ENCODE measurements at regions not wholly inside any gene's neighbourhood (a gene's known extent, or its start where the extent isn't known, plus 50 kb on each side); places are given as distances from the start of the nearest gene placed in this dataset.
"Not testable (repeated sequence)": the region's sequence is repeated elsewhere in the genome, so short reads cannot be mapped to it uniquely, and the experiment has no call there.

DNA sequence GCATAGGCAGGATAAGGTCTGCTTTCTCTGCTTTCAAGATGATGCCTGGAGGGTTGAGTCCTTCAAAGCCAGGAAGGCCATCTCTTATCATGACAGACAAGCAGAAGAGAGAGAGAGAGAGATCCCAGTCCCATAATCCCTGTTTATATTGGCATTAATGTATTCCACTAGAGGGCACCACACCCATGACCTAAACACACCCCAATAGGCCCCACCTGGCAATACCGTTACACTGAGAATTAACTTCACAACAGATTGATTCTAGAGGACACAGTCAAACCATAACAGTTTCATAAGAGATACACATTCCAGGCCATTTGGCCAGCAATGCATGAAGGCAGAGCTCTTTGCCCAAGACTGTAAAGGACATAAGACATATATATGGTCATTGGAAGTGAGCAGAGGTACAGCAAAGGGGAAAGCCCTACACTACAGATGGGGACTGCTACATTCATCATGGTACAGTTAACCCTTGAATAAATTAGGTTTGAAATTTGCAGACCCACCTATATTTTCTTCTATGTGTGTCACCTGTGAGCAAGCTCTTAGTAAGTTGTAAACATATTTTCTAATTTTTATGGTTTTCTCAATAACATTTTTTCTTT is 1516.1 kb downstream of the RPIA start:
- peak; percentile 43 for TF ChIP-seq CTCF (conservative IDR thresholded peaks at IDR 0.05; ENCODE audit: low read depth, low read length)
- DNase-seq (ENCODE audit: low read depth): no peak
- H3K4me3 ChIP-seq (ENCODE audit: low read length): no peak overlapping the region

- no peak for TF ChIP-seq CTCF (conservative IDR thresholded peaks at IDR 0.05; ENCODE audit: low read depth, low read length)
- no peak overlapping the region for H3K4me3 ChIP-seq (ENCODE audit: low read length)
Observed at GRCh38 chr2:90209009-90209408, 1517.5 kb downstream of the RPIA start.

GRCh38 chr2:90209806-90210205 is 1518.3 kb downstream of the RPIA start:
- no peak for TF ChIP-seq CTCF (conservative IDR thresholded peaks at IDR 0.05; ENCODE audit: low read depth, low read length)

More at GRCh38 chr2:90209009-90209408, 1517.5 kb downstream of the RPIA start:
- no peak for DNase-seq (ENCODE audit: low read depth)

GRCh38 chr2:90215880-90216279 is 1524.4 kb downstream of the RPIA start:
- not testable (repeated sequence) for H3K4me3 ChIP-seq (ENCODE audit: low read length); DNase-seq (ENCODE audit: low read depth)
- TF ChIP-seq CTCF (conservative IDR thresholded peaks at IDR 0.05; ENCODE audit: low read depth, low read length): peak; percentile 13

More at GRCh38 chr2:90209806-90210205, 1518.3 kb downstream of the RPIA start:
- no peak overlapping the region for H3K4me3 ChIP-seq (ENCODE audit: low read length)
- DNase-seq (ENCODE audit: low read depth): no peak

DNA sequence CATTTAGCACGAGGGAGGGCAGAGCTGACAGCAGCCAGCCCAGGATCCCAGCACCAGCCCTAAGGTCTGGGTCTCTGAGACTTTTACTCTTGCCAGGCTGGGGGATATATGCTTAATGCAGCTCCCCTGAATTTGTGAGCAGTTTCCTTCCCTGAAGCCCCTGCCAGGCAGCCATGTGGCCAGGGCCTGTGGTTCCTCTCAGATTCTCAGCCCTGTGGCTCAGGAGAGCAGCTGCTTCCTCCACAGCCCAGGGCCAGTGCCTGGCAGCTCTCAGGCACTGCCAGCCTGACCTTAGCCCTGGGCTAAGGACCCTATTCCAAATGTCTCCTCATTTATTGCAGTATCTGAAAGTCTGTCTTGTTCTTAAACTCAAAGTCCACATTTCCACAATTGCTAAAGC is 1525.3 kb downstream of the RPIA start:
- not testable (repeated sequence) for DNase-seq (ENCODE audit: low read depth); H3K4me3 ChIP-seq (ENCODE audit: low read length)

- not testable (repeated sequence) for H3K4me3 ChIP-seq (ENCODE audit: low read length); DNase-seq (ENCODE audit: low read depth)
Observed at GRCh38 chr2:90218534-90218933, 1527.1 kb downstream of the RPIA start.

DNA sequence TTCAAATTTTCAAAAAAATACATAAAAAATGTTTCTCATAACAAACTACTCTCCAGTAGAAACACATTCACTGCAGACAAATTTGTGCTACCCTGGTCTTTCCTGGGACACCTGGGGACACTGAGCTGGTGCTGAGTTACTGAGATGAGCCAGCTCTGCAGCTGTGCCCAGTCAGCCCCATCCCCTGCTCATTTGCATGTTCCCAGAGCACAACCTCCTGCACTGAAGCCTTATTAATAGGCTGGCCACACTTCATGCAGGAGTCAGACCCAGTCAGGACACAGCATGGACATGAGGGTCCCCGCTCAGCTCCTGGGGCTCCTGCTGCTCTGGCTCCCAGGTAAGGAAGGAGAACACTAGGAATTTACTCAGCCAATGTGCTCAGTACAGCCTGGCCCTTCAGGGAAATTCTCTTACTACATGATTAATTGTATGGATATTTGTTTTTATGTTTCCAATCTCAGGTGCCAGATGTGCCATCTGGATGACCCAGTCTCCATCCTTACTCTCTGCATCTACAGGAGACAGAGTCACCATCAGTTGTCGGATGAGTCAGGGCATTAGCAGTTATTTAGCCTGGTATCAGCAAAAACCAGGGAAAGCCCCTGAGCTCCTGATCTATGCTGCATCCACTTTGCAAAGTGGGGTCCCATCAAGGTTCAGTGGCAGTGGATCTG is 1529.3 kb downstream of the RPIA start:
- not testable (repeated sequence) for H3K4me3 ChIP-seq (ENCODE audit: low read length); DNase-seq (ENCODE audit: low read depth)

- no peak for DNase-seq (ENCODE audit: low read depth)
- H3K4me3 ChIP-seq (ENCODE audit: low read length): no peak overlapping the region
- no peak for TF ChIP-seq CTCF (conservative IDR thresholded peaks at IDR 0.05; ENCODE audit: low read depth, low read length)
Observed at GRCh38 chr2:90221300-90221651, 1529.8 kb downstream of the RPIA start.

DNA sequence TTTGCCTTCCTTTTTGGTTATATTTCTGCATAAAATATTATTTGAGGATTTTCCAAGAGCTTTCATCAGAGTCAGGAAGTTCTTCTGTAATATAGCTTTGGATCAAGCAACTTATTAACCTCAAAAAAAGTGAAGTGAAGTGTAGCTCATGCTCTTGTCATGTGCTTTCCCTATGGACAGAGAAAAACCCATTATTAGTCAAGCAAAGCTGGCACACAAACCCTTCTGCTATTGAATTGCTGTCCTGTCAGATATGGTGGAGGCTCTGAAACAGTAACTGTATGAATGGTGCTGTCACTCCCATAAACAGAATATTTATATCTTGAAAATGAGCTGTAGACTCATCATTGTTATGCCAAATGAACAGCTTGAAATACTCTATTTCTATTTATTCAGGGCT is 1533.3 kb downstream of the RPIA start:
- not testable (repeated sequence) for DNase-seq (ENCODE audit: low read depth); H3K4me3 ChIP-seq (ENCODE audit: low read length)
